Psoas muscle (tissue), 7 donors: ENCODE measurements at regions not wholly inside any gene's neighbourhood (a gene's known extent, or its start where the extent isn't known, plus 50 kb on each side); places are given as distances from the start of the nearest gene placed in this dataset.

Source experiments
- ATAC-seq, 4 donors: fragments of 200-7000 bp; cut with Tn5 transposase; one replicate each; pipeline ENCODE4 v1.9.1; 2020; ENCODE audit warnings: moderate library complexity in 3 of 4, mild to moderate bottlenecking in 2 of 4
- DNase-seq, 2 donors: peaks; one replicate each; pipeline ENCODE4 v3.0.0-alpha.2; 2020
- H3K27ac ChIP-seq: fragments of 200-600 bp; one replicate; pipeline ENCODE4 v1.8.0; 2022
- H3K27me3 ChIP-seq, 3 donors: fragments of 200-600 bp in 1 of 3; one replicate each; pipeline versions ENCODE4 v1.6.1 to v1.8.0; 2013 to 2022; ENCODE audit warnings: low read length in 2 of 3, mild to moderate bottlenecking in 2 of 3, moderate library complexity in 1 of 3; ENCODE audit not compliant: insufficient read depth in 3 of 3
- H3K36me3 ChIP-seq, 2 donors: fragments of 200-600 bp in 1 of 2; one replicate each; pipeline versions ENCODE4 v1.6.1 to v1.8.0; 2013 to 2022; ENCODE audit warnings: low read depth in 1 of 2, mild to moderate bottlenecking in 1 of 2, moderate library complexity in 1 of 2; ENCODE audit not compliant: insufficient read depth in 1 of 2
- H3K4me1 ChIP-seq: fragments of 200-600 bp; one replicate; pipeline ENCODE4 v1.8.0; 2022
- H3K4me3 ChIP-seq: fragments of 200-600 bp; one replicate; pipeline ENCODE4 v1.8.0; 2022; ENCODE audit warnings: mild to moderate bottlenecking
- H3K9me3 ChIP-seq: fragments of 200-600 bp; one replicate; pipeline ENCODE4 v1.8.0; 2022
- CTCF ChIP-seq: fragments of 200-600 bp; IDR thresholded peaks from one replicate; pipeline ENCODE4 v1.8.0; 2022; ENCODE audit warnings: antibody characterized with exemption
- WGBS, 3 donors: extraction: QIAGEN DNeasy Blood & Tissue Kit; methylation state at CpG; one replicate each; pipeline versions ENCODE4 v1.1.6 to v1.1.7; 2013; 5-methylcytosine and 5-hydroxymethylcytosine counted together
- intact Hi-C, 2 donors: fragments of 100-400 bp; cut with DNase I; formaldehyde crosslinking; loops; one replicate each; pipeline versions ENCODE4 v1.11.0 to v1.14.2; 2022
- donor health status: healthy with polysubstance abuse.
- donor health status: DM: no; HTN: no; CAD: no; lungs with moderate emphysema.
- donor health status: Bipolar disorder and iron deficiency.
- donor health status: healthy.
- donor health status: DM: yes; HTN: yes; CAD: no.
- donor health status: DM: no; HTN: no; CAD: no.
- donor health status: DM: yes; HTN: yes; CAD: no.

GRCh38 chr4:176433983-176434382, 114.2 kb downstream of the SPCS3 start:
- Histone ChIP-seq H3K27me3 (peaks cover 0 to 2% (median 0%) of the 10 kb centered on the region in 3 donors), H3K4me3 (no peak overlapping the region), H3K27ac (no peak overlapping the region), H3K36me3 (no peaks in the 10 kb centered on the region), H3K4me1 (no peaks in the 10 kb centered on the region), H3K9me3 (no peaks in the 10 kb centered on the region)
- DNase-seq (no peak), ATAC-seq (no peak)
- 57 to 61% (median 60%) methylated on average over 3 of the region's 3 CpGs for WGBS, 3 donors
- no peak for TF ChIP-seq CTCF
- intact Hi-C loops = no loop called here

GRCh38 chr4:176435901-176436292, 116.1 kb downstream of the SPCS3 start:
- H3K36me3 ChIP-seq = no peaks in the 10 kb centered on the region
- H3K4me1 ChIP-seq = no peaks in the 10 kb centered on the region
- H3K27ac ChIP-seq = no peak overlapping the region
- ATAC-seq (no peak), DNase-seq (no peak)
- intact Hi-C loops = no loop called here
- H3K27me3 ChIP-seq = no peaks in the 10 kb centered on the region
- no peak for TF ChIP-seq CTCF
- no peaks in the 10 kb centered on the region for H3K9me3 ChIP-seq
- H3K4me3 ChIP-seq = no peak overlapping the region
- WGBS, 3 donors = 43 to 65% (median 50%) methylated on average over 1 of the region's 1 CpG

- TF ChIP-seq CTCF = no peak
- WGBS, 3 donors = 55 to 59% (median 58%) methylated on average over 5 of the region's 5 CpGs
- intact Hi-C loops = no loop called here
- no peaks in the 10 kb centered on the region for H3K9me3 ChIP-seq
- DNase-seq (no peak), ATAC-seq (no peak)
- no peaks in the 10 kb centered on the region for H3K4me1 ChIP-seq
- H3K36me3 ChIP-seq = no peaks in the 10 kb centered on the region
- no peak overlapping the region for H3K27ac ChIP-seq
- no peak overlapping the region for H3K4me3 ChIP-seq
- no peaks in the 10 kb centered on the region for H3K27me3 ChIP-seq
Observed at GRCh38 chr4:176436293-176436973, 116.7 kb downstream of the SPCS3 start.

GRCh38 chr4:176437756-176438155, 118.0 kb downstream of the SPCS3 start:
- H3K4me3 ChIP-seq = no peak overlapping the region
- no peaks in the 10 kb centered on the region for H3K36me3 ChIP-seq
- H3K27me3 ChIP-seq = no peaks in the 10 kb centered on the region
- no peak for TF ChIP-seq CTCF
- ATAC-seq (no peak), DNase-seq (no peak)
- H3K9me3 ChIP-seq = no peaks in the 10 kb centered on the region
- intact Hi-C loops = no loop called here
- 68 to 85% (median 74%) methylated on average over 1 of the region's 1 CpG for WGBS, 3 donors
- no peaks in the 10 kb centered on the region for H3K4me1 ChIP-seq
- no peak overlapping the region for H3K27ac ChIP-seq

- Histone ChIP-seq H3K4me1 (no peaks in the 10 kb centered on the region), H3K36me3 (no peaks in the 10 kb centered on the region), H3K27ac (no peak overlapping the region), H3K9me3 (no peaks in the 10 kb centered on the region), H3K27me3 (no peaks in the 10 kb centered on the region), H3K4me3 (no peak overlapping the region)
- DNase-seq (no peak), ATAC-seq (no peak)
- no peak for TF ChIP-seq CTCF
- intact Hi-C loops = no loop called here
- WGBS, 3 donors = 52 to 63% (median 57%) methylated on average over 2 of the region's 2 CpGs
Observed at GRCh38 chr4:176438401-176438800, 118.6 kb downstream of the SPCS3 start.
